Stimulated activated CD4-positive, alpha-beta T cell treated with anti-CD3 and anti-CD28 coated beads, Interleukin-2, amount 100 ng/mL, for 4 hours (primary cell): ENCODE measurements at regions not wholly inside any gene's neighbourhood (a gene's known extent, or its start where the extent isn't known, plus 50 kb on each side); places are given as distances from the start of the nearest gene placed in this dataset.
"Not testable (repeated sequence)": the region's sequence is repeated elsewhere in the genome, so short reads cannot be mapped to it uniquely, and the experiment has no call there.

Experiments used
- DNase-seq: peaks from one replicate; pipeline ENCODE4 v3.0.0-alpha.2; 2020; ENCODE audit warnings: low read depth

DNA sequence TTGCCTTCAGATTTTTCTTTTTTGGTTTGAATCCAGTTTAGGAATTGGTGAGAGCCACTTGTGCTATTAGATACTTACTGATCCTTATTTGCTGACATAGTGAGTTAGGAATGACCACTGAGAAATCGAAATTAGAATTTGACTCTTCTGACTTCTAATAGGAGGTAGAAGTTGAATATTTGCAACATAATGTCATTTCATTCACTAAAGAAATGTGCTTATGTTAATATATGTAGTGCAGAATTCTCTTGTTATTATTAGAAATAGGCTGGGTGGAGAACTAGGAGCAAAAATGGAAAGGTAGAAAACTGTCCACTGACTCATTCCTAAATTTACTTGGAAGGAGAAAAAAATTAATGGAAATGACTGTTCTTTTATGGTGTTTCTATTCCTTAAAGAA, 538.2 kb upstream of the SGO1 start:
- DNase-seq: no peak

DNA sequence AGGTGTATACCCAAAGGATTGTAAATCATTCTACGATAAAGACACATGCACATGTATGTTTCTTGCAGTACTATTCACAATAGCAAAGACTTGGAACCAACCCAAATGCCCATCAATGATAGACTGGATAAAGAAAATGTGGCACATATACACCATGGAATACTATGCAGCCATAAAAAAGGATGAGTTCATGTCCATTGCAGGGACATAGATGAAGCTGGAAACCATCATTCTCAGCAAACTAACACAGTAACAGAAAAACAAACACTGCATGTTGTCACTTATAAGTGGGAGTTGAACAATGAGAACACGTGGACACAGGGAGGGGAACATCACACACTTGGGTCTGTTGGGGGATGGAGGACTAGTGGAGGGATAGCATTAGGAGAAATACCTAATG, 530.4 kb upstream of the SGO1 start:
- not testable (repeated sequence) for DNase-seq

GRCh38 chr3:20701641-20702040, 515.6 kb upstream of the SGO1 start:
- no peak for DNase-seq

- no peak for DNase-seq
These were observed 514.7 kb upstream of the SGO1 start for GRCh38 chr3:20700714-20701113.

DNA sequence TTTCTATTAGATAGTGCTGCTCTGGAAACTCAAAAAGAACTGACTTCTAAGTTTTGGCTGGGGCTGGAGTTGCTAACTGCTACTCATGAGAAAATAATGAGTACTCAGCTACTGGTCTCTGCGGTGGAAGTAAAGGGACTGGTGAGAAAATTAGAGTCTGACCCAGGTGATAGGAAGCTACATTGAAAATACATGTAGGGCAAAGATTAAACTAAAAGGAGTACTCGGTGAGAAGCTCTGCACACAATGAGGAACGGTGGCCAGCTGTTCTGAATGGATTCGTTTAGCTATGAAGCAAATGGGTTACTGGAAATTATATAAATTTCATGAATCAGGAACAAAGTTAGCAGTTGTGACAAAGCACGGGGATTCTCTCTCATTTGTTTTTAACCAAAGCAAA, 512.9 kb upstream of the SGO1 start:
- DNase-seq: no peak

- DNase-seq: no peak
These were observed 510.6 kb upstream of the SGO1 start for GRCh38 chr3:20696388-20697150.

- no peak for DNase-seq
These were observed 506.7 kb upstream of the SGO1 start for GRCh38 chr3:20692675-20693074.

DNA sequence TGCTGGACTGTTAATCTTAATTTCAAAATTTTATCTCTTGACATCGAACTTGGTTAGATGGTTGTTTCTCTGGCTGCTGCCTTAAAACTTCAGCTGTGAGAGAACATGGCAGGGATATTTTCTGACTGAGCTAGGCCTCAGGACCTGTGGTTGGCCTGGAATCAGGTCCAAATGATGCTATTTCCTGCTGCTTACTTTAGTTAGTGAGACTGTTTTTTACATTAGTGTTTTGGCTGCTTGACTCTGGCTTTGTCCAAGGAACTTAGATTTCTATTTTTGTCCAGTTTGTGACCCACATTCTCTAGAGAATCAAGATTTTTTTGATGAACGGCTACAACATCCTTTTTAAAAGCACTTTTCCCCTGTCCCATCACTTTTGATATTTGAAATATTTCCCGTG, 497.9 kb upstream of the SGO1 start:
- DNase-seq: no peak

- DNase-seq: no peak
These were observed 496.6 kb upstream of the SGO1 start for GRCh38 chr3:20682573-20682972.

DNA sequence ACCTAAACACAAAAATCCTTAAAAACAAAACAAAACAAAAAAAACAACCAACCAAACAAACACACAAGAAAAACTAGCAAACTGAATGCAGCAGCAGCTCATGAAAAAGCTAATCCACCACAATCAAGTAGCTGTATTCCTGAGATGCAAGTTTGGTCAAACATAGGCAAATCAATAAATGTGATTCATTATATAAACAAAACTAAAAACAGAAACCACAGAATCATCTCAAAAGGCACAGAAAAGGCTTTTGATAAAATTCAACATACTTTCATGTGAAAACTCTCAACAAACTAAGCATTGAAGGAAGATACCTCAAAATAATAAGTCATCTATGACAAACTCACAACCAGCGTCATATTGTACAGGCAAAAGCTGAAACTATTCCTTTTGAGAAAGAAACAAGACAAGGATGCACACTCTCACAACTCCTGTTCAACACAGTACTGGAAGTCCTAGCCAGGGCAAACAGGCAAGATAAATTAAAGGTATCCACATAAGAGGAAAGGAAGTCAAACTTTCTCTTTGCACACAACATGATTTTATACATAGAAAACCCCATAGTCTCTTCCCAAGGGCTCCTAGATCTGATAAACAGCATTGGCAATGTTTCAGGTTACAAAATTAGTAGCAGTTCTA, 495.1 kb upstream of the SGO1 start:
- DNase-seq: no peak

DNA sequence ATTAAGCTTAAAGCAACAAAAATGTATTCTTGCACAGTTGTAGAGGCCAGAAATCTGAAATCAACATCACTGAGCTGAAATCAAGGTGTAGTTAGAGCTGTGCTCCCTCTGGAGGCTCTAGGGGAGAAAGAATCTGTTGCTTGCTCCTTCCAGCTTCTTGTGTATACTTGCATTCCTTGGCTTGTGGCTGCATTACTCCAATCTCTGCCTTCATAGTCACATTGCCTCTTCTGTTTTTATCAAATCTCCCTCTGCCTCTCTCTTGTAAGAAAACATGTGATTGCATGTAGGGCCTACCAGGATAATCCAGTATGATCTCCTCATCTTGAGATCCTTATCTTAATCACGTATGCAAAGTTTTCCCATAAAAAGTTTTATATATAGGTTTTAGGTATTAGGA, 487.9 kb upstream of the SGO1 start:
- no peak for DNase-seq

GRCh38 chr3:20669675-20670074, 483.7 kb upstream of the SGO1 start:
- DNase-seq: no peak

- DNase-seq: no peak
These were observed 483.2 kb upstream of the SGO1 start for GRCh38 chr3:20669184-20669583.

DNA sequence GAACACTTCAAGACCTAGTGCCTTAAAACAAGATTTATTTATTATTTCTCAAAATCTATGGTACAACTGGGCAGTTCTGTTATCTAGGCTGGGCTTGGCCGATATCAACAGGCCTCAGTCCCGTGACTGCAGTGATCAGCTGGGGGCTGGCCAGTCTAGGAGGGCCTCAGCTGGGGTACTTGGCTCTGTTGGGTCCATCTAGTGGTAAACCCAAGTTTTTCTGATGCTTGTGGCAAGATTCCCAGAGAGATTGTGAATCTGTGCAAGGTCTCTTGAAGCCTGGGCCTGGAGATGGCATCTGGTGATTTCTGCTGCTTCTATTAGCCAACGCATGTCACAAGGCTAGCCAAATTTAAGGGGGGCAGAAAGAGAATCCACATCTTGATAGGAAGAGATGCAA, 482.4 kb upstream of the SGO1 start:
- no peak for DNase-seq

DNA sequence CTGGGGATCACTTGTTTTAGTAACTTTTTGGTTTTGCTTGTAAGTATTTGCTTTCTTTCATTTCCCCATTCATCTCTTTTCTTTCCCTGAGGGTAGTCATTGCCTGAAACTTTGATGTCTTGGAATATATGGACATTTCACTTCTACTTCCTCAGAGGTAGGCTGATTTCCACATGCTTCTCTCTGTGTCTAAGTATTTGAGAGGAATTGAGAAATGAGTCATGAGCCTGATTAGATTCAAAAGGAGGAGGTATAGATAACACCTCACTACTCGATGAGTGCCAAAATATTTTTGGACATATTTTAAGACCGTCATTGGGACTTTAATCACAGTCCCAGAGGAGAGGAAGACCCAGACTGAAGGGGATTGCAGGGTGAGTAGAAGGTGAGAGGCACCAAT, 480.1 kb upstream of the SGO1 start:
- DNase-seq: no peak

GRCh38 chr3:20658491-20658890, 472.5 kb upstream of the SGO1 start:
- DNase-seq: no peak

GRCh38 chr3:20657560-20657959, 471.6 kb upstream of the SGO1 start:
- DNase-seq: no peak

DNA sequence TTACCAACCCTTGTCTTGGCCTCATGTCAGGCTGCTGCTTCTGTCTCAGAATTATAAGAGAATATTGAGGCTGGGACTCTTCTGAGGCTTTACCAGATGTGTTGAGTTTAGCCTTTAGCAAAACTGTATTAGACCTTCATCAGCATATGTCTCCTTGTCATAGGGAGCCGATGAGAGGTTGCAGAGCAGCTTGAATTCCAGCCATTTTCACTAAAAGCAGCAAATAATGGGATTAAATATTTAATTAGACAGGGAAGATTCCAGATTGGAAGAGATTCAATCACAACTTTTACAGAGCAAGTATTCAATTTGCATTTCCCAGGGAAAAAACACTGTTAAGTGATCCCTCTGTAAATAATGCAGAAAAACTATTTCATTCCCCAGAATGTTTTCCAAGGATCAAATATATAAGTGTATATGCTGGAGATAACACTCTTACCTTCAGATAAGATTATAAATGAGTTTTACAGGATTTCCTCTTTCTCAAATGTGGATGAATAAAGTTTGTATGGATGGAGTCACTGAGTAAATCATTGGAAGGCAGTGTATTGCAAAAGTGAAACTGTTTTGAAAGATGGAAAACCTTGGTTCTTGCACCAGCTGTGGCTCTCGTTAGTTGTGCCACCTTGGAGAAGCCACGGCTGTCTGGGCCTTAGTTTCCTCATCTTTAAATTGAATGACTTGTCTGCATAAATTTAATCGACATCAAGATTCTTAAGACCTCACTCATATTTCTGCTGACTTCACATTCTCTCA, 466.4 kb upstream of the SGO1 start:
- DNase-seq: no peak

DNA sequence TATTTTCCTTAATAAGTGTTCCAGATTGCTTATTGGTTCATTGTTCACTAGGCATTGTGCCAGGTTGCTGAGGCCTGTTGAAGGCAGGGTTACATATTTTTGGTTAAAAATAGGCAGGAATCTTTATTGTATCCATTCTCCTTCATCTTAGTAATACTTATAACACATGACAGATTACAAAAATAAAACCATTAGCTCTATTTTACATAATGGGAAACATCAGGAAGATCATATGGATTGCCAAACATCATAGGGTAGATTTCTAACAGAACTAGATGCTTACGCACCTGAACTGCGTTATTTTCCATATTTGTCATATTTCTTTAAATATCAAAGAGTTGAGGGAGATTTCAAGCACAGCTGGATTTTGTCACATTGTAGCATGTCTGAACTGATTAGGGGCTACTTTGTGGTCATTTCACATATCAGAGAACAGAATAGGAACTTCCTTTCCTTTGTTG, 462.9 kb upstream of the SGO1 start:
- no peak for DNase-seq

DNA sequence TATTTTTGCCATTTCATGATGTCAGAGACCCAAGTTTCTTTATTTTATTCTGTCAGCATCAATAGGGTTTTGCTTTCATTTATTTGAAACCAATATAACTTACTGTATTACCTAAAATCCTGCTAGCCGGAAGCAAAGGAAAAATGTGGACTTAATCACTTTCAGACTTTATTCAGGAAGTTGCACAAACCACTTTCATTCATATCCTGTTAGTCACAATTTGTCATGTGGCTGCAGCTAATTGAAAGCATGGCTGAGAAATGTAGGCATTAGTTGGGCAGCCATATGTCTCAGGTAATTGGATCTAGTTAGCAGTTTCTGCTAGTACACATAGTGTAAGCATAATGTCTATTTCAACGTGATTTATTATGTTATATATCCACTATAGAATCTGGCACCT, 462.3 kb upstream of the SGO1 start:
- no peak for DNase-seq

DNA sequence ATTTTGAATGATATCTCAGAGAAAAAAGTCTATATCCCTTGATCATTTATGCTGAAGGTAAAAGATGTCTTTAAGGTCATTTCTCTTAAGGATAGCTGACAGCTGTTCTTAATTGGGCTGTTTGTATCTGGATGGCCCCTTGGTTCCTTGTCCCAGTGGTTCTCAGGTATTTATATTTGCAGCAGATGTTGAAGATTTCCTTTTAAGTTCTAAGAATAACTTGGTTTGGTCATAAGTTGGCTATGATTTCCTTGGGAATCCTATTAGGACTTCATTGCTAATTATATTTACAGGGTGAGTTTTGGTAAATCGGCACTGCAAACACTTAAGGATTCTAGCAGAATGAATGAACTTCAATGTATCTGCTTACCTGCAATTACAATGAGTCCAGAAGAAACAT, 460.4 kb upstream of the SGO1 start:
- DNase-seq: no peak

DNA sequence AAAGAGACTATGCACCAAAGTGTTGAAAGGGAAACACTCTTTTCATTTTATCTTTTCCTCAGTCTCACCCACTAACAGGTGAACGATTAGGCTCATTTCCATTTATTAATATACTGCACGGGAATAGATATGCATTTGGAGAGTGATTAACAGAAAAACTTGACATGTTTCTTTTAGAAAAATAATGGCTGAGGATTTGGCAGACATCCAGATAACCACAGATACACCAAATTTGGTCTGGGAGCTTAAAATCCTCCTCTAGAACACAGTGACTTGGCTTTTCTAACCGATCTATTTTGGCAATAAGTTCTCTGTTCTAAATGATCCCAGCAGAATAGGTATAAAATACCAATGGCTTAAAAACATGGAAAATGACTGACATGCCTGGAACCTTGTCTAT, 459.3 kb upstream of the SGO1 start:
- DNase-seq: no peak

- no peak for DNase-seq
These were observed 451.7 kb upstream of the SGO1 start for GRCh38 chr3:20637729-20638128.
